OCI-LY3 (cell line): ENCODE measurements at regions not wholly inside any gene's neighbourhood (a gene's known extent, or its start where the extent isn't known, plus 50 kb on each side); places are given as distances from the start of the nearest gene placed in this dataset.

Experiments used
- EZH2phosphoT487 ChIP-seq: fragments of 200-600 bp; shearing (Covaris generic); IDR thresholded peaks from 2 replicates; pipeline ENCODE4 v1.6.1; 2018; ENCODE audit warnings: antibody characterized with exemption, mixed run types, low read depth
- TF ChIP-seq, protein P1 (sequence below): fragments of 200-600, 300-600 bp; sonication (generic); IDR thresholded peaks from 2 replicates; pipeline ENCODE4 v1.5.1; 2014; ENCODE audit warnings: antibody characterized with exemption, low read length, low read depth

GRCh38 chr6:10315034-10315433, 99.8 kb downstream of the TFAP2A start:
- TF ChIP-seq EZH2phosphoT487: no peak
- TF ChIP-seq, protein P1, sequence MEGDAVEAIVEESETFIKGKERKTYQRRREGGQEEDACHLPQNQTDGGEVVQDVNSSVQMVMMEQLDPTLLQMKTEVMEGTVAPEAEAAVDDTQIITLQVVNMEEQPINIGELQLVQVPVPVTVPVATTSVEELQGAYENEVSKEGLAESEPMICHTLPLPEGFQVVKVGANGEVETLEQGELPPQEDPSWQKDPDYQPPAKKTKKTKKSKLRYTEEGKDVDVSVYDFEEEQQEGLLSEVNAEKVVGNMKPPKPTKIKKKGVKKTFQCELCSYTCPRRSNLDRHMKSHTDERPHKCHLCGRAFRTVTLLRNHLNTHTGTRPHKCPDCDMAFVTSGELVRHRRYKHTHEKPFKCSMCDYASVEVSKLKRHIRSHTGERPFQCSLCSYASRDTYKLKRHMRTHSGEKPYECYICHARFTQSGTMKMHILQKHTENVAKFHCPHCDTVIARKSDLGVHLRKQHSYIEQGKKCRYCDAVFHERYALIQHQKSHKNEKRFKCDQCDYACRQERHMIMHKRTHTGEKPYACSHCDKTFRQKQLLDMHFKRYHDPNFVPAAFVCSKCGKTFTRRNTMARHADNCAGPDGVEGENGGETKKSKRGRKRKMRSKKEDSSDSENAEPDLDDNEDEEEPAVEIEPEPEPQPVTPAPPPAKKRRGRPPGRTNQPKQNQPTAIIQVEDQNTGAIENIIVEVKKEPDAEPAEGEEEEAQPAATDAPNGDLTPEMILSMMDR: no peak
